GM19455 (cell line): ENCODE measurements at regions not wholly inside any gene's neighbourhood (a gene's known extent, or its start where the extent isn't known, plus 50 kb on each side); places are given as distances from the start of the nearest gene placed in this dataset.

Experiments used
- ATAC-seq: cut with Tn5 transposase; IDR thresholded peaks from one replicate; pipeline ENCODE4 v1.9.1; 2021; ENCODE audit not compliant: unreplicated experiment

DNA sequence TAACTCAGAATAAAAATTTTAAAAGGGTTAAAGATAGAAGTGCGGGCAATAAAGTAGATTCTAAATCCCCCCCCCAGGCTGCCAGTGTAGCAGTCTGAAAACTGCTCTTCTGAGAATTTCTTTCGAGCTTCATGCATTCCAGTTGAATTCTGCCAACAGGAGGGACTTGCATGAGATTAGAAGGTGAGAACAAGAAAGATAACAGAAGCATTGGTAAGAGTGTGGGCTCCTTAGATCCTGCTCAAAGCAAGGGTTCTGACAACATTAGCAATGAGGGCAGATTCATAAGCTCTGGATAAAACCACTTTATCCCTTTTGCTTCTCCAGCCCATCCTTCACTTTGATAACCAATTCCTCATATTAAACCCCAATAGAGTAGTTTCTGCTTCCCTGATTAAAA, 235.9 kb upstream of the CDH6 start:
- no peak for ATAC-seq

DNA sequence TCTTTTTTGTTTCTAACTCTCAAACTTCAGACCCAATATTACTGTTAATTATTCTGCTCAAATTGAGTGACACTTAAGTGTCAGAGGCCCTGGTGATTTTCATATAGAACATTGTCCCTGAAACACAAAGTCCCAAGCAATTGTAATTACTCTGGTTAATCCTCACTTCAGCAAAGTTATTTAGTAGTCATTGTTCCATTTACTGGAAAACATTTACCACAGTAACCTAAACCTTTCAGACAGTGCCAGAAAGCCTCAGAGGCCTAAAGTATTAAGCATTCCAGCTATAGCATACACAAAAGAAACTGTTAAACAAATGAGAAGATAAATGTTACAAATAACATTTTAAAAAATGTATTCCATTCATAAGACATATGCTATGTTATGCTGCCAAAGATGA, 237.2 kb upstream of the CDH6 start:
- no peak for ATAC-seq

DNA sequence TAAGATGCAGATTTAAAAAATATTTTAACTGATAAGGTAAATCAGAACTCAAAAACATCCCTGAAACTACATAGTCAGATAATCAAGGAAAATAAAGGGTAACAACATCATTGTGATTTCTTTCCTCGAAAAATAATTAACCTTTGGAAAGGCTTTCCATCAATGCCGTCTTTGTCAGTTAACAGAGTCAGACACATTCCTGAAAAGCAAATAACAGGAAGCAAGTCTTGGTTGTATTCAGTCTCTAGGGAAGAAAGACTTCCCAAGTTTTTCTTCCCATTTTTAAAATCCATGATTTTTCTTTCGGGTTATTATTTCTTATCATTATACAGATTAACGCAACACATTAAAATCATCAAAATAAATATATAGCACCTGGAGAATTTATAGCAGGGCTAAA, 256.4 kb upstream of the CDH6 start:
- no peak for ATAC-seq

DNA sequence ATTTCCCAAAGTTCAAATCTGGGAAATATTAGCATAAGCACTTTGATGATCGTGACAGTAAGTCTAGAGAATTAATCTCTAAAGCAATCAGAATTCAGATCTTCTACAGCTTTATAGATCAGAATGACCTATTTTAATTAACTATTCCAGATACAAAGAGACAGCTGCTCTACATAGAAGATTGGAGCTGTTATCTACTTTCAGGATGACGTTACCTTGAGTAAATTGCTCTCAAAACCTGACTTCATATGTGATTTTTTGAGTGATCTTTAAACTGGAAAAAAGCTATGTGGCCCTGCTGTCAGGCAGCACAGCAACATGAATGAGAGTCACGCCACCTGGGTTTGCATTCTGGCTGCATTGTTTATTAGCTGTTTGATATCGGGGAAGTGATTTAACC, 259.9 kb upstream of the CDH6 start:
- no peak for ATAC-seq

DNA sequence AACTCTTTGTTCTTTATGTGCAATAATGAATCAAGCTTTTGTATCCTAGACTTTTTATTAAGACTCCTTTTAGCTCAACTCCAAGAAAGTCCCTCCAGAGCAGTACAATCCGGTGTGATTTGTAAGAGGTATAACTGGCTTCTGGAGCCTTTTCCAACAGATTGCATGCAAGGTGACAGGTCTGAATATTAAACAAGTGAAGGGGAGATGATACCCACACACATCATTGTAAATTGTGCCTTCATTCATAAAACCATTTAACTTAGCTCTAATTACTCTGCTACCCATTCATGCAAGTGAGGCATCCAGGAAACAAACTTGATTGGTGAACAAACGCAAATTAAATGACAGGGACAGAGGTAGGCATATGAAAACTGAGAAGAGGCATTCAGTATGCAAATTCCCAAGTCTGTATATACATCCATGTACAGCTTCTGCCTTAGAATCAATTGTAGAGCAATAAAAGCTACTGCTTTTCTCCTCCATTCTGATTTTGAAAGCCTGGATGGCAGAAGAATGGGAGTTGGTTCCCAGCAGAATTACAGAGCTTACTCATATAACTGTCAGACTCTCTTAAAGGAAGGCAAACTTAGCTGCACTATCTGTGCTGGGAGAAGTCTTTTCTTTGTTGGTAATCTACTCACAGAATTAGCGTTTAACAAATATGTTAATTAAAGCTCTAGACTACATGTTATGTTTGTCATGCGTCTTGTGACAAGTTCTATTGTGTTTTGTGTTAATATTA, 261.0 kb upstream of the CDH6 start:
- no peak for ATAC-seq

DNA sequence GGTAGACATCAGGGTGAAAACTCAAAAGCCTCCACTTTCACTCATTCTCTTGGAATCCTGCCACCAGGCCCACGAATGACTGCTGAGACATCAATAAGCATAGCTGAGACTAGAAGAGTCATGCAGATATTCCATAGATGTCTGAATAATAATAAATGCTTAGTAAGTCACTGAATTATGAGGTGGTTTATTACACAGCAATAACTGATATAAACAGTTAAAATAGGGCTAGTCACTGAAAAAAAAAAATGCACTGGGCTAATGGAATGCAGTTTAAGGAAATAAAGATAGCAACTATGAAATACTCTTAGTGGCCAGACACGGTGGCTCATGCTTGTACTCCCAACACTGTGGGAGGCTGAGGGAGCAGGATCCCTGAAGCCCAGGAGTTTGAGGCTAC, 262.8 kb upstream of the CDH6 start:
- no peak for ATAC-seq

DNA sequence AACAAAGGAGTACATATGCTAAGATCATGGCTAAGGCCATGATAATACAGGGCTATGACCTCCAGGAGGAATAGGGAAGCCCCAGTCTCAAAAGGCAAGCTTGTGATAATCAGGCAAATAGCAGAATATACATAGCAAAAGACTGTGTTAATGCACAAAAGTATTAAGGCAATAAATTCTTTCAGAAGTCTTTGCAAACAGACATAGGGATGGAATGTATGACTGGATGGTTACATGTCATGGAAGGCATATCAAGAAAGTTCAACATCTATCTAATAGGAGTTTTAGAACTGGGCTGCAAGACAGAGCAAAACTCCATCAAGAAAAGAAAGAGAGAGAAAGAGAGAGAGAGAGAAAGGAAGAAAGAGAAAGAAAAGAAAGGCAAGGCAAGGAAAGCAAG, 264.5 kb upstream of the CDH6 start:
- ATAC-seq: no peak

DNA sequence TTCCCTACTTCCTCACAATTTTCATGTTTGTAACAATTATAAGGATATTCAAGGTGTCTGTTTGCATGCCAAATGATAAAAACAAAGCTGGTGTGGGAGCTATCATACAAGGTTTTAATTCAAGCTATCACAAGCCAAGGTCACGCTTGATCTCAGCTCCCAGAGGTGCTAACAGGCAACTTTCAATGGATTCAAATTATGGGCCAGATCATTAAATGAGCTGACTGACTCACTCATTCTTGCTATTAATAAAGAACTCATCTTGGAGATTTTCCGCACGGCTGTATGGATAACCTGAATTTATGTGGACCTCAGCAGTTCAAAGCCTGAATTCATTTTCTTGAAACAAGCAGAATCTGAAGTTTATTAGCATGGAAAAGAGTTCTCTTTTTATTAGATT, 267.3 kb upstream of the CDH6 start:
- no peak for ATAC-seq

DNA sequence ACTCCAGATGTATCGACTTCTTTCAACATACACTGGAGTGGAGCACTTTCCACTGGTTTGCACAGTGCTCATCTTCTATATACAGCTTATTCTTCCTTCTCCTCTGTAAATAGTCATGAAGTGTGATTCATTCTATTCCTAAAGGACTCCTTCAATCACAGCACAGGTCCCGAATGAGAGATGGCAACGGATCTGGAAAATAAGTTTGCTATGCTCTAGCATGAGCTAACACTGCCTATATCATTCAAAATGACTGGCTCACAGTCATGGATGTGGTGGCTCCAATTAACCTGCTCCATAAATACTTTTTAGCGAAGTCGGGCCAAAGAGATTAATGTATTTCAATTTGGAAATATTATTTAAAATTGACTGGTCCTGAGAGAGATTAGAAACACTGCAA, 272.1 kb upstream of the CDH6 start:
- no peak for ATAC-seq

DNA sequence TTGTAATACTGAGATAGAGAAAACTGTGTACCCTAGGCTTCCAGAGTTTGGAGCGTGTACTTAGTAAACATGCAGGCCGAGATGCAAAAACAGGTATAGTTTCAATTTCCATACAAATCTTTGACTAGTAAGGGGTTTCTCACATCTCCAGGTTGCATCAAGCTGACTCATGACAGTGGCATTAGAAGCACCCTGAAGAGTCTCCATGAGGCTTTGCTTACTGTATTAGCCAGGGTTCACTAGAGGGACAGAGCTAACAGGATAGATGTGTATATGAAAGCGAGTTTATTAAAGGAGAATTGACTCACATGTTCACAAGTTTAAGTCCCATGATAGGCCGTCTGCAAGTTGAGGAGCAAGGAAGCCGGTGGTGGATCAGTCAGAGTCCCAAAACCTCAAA, 275.3 kb upstream of the CDH6 start:
- no peak for ATAC-seq

DNA sequence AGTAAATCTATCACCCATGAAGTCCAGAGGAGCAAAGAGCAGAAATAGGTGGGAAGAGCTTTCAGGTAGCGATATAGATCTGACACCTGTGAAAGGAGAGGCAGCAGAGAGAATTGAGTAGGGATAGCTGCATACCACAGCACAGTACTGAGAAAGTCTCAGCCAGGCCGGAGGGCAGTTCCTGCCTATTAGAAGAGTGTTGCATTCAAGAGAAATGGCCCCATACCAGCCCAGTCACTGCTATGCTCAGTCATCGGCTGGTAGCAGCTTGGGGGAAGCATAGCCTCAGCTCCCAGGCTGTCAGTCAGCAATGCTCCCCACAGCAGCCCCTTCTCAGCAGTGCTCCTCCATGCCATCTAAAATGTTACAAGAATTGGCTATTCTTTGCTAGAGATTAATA, 285.1 kb upstream of the CDH6 start:
- ATAC-seq: no peak

DNA sequence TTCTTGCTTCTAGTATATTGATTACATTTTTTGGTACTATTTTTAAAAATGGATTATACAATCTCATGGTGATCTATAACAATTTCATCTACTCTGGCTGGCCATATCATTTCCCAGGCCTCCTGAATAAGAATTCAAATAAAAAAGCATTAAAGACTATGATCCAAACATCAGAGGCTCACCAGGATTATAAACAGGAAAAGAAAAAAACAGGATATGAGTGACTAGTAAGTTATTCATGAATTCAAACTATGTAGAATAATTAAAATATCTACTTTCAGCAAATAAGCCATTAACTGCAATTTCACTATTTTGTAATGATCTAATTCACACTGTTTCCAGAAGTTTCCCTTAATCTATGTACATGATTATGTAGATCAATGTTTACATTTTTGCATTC, 293.1 kb upstream of the CDH6 start:
- ATAC-seq: no peak

DNA sequence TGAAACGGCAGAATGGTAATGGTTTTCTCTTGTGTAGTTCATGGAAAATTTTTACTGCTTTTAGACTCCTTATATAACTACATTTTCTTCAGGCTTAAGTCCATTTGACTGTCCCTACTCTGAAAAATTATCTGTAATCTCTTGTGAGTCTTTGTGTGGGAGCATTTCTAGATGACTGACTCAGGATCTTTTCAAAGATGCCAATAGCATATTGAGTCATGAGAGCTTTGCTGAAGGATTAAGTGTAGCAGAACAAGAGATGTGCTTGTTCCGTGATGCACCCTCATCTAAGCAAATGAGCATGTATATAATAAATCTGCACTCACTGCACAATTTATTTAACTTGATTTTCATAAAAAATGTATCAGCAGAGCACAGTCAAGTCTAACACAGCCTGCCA, 298.7 kb upstream of the CDH6 start:
- ATAC-seq: no peak

DNA sequence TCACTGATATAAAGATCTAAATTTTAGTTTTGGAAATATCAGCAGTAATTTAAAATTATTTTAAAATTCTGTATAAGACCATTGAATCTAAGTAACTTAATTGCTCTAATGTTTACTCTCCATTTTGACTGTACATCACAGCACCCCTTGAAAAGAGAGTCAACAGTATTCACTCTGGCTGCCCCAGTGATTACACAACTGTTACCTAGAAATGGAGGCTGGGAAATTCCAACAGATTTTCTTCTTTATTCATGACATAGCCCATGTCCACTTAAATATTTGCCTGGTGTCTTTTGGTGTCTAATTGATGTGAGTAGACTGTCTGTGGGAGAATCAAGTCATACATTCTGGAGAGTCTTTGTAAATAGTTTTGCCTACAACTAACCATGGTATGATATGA, 301.8 kb upstream of the CDH6 start:
- ATAC-seq: no peak

DNA sequence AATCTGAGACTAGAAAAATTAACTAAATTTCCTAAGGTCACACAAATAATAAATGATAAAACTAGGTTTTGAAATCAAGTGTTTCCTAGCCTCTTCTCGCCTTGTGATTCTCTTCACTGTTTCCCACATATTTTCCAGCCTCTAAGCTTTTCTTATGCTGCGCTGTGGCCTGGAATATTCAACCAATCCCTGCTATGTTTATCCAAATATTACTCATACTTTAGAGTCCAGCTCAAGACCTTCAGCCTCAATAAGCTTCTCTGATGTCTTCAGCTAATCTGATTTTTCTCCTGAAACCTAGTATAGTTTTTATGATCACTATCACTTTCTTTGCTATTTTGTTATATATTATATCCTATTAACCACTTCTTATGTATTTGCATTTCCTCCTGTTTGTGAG, 303.1 kb upstream of the CDH6 start:
- ATAC-seq: no peak

DNA sequence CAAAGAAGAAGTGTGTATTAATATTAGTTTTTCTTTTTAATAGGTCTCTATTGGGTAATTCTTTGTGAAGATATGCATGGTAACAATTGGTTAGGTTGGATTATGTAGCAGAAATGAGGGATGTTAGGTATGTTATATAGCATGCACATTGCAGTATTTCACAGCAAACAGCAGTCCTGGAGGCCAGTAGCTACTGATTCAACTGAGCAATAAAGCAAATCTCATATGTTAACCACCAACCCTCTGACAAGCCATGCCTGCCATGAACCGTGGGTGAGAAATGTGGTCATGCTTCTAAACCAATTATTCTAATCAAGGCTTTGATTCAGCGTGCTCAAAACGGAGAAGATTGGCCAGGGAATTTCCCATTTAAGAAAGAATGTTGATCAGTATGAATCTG, 313.0 kb upstream of the CDH6 start:
- no peak for ATAC-seq

DNA sequence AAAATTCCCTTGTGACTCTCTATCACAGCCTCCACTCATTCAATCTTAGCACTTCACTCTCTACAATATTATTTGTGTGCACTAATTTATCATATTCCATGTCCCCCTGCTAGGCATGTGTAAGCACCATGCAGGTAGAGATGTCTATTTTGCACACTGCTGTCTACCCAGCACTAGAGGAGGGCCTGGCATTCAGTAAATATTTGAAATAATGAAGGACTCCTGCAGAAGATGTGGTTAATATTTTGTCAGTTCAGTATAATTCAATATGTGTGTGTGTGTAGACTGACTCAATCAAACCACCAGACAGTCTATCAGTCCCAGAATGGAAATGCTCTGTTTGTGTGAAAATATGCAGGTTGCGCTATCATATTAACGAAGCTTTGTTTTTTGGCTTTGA, 313.6 kb upstream of the CDH6 start:
- no peak for ATAC-seq

DNA sequence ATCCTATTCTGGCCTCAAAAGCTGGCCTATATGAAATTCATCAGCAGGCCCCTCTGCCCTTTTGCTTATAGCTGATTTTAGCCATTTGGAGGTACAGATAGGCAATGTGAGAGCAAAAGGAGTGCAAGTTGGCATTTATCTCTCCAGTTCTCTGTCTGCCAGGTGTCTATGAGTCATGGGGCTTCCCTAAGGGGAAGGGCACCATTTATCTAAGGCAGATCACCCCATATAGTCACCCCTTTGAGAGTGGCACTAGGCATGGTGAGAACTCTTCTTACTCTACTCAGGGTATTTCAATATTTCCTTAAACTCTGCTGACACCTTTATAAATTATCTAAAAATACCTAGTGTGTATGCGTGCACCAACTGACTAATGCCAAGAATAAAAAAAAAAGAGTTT, 314.7 kb upstream of the CDH6 start:
- ATAC-seq: no peak

DNA sequence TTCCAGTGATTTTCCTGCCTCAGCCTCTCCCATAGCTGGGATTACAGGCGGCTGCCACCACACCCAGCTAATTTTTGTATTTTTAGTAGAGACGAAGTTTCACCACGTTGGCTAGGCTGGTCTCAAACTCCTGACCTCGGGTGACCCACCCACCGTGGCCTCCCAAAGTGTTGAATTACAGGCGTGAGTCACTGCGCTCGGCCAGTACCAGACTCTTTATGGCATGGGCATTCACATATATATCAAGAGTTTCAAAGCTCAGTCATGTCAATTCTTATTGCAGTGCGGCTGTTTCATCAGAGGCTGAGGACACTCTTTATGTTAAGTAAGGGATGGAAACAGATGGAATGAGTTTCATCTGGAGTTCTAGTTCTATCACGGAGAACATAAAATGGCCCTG, 315.2 kb upstream of the CDH6 start:
- no peak for ATAC-seq

DNA sequence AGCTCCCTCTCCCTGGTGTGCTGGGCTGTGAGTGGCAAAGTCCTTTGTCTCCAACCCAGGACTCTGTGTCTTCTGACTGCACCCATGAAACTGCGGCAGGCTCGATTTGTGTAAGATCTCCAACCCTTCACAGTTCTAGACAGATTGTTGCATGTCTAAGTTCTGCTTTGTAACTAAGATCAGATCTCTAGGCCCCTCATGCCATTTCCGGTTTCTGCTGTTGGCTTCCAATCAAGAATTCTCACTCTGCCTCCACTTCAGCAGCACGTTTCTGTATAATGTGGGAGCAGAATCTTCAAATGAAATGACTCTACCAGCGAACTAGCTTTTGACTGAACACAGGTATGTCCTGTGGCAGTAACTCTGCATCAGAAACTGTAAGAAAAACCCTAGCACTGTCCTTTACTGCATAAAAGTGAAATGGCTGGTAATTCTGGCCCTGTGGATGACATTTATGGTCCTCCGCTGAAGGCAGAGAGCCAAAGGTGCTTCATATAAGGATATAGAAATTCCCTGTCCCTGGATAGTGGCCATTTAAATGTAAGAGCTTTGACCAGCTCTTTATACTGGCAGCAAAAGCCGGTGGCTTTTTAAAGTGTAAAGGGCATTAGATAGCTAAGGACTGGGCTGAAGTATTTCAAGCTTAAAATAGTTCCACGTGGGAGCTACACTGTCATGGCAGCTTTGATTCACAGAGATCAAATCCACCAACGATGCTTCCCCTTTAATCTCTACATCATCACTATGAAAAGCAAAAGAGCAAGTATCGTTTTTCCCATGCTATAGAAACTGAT, 319.0 kb upstream of the CDH6 start:
- ATAC-seq: no peak

DNA sequence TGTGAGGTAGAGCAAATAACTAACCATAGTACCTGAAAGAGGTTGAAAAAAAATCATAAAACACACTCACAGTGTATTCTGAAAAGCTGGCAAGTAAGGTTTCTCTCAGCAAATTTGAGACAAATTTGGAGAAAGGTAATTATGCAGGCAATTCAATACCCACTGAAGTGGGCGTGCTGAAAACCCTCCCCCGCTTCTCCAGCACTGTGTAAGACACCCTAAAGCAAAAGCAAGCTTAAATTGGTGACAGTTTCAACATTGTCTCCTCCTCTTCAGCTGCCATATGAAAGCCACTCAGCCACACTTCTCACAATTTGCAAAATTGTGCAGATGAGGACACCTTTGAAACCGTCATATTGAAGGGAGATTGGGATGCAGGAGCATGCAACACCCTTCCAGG, 322.3 kb upstream of the CDH6 start:
- no peak for ATAC-seq

DNA sequence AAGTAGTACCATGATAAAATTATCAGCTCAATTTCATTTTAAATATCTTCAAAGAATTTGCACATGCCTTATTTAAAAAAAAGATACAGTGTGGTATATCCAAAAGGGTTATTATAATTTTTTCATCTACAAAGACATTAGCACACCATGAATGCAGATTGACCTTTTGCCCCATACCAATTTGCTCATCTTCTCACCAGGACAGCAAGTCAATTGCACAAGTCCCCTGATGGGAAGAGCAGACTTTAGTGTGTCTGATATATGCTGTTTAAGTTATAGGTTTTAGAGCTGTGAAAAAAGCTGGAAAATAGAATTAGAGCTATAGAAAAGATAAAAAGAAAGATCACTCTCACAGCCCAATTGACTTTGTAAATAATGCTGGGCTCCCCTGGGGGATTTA, 325.8 kb upstream of the CDH6 start:
- ATAC-seq: no peak

DNA sequence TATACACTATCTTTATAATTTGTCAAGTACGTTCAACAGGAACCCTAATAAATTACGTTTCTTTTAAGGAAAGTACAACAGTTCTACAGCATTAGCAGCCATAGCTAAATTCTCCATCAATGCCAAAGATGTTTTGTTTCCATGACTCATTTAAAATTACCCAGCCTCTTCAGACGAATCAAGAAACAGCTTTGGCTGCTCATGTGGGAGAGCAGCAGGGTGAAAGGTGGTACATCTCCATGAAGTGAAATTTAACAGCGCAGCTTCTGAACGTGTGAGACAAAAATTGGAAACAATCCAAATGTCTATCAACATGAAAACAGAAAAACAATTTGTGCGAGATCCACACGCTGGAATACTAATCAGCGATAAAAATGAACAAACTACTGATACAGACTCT, 327.3 kb upstream of the CDH6 start:
- ATAC-seq: no peak
